H1 (cell line): ENCODE measurements at regions not wholly inside any gene's neighbourhood (a gene's known extent, or its start where the extent isn't known, plus 50 kb on each side); places are given as distances from the start of the nearest gene placed in this dataset.

Experiments
- BCL11A ChIP-seq, 2 experiments: IDR thresholded peaks; one replicate each; pipeline ENCODE4 v1.6.1; 2011; ENCODE audit warnings: low read depth in 2 of 2, low read length in 2 of 2, mild to moderate bottlenecking in 2 of 2
- CBX5 ChIP-seq: fragments of 300-800, 300-1000 bp; sonication (generic); IDR thresholded peaks from 2 replicates; pipeline ENCODE4 v1.7.1; 2016; ENCODE audit warnings: antibody characterized with exemption, low read length, low read depth
- CHD2 ChIP-seq: IDR thresholded peaks from 2 replicates; pipeline ENCODE4 v1.6.1; 2012; ENCODE audit warnings: low read length, improper control_type of control experiment
- CHD7 ChIP-seq: fragments of 300-600 bp; sonication (generic); IDR thresholded peaks from 2 replicates; pipeline ENCODE4 v1.7.1; 2012; ENCODE audit warnings: low read length, moderate library complexity, mild to moderate bottlenecking, inconsistent platforms; ENCODE audit not compliant: insufficient replicate concordance
- HDAC6 ChIP-seq: IDR thresholded peaks from one replicate; pipeline ENCODE4 v1.7.1; 2012; ENCODE audit warnings: low read depth, mild to moderate bottlenecking, inconsistent platforms, low read length, moderate library complexity
- KDM5A ChIP-seq: fragments of 200-600 bp; IDR thresholded peaks from 2 replicates; pipeline ENCODE4 v1.7.1; 2012; ENCODE audit warnings: mild to moderate bottlenecking, low read length, inconsistent platforms, mixed read lengths
- RNF2 ChIP-seq: fragments of 200-900, 300-1000 bp; sonication (generic); IDR thresholded peaks from 2 replicates; pipeline ENCODE4 v1.7.1; 2016; ENCODE audit warnings: borderline replicate concordance, low read depth, mild to moderate bottlenecking, antibody characterized with exemption, low read length; ENCODE audit not compliant: poor library complexity, severe bottlenecking; ENCODE audit errors: missing control alignments

DNA sequence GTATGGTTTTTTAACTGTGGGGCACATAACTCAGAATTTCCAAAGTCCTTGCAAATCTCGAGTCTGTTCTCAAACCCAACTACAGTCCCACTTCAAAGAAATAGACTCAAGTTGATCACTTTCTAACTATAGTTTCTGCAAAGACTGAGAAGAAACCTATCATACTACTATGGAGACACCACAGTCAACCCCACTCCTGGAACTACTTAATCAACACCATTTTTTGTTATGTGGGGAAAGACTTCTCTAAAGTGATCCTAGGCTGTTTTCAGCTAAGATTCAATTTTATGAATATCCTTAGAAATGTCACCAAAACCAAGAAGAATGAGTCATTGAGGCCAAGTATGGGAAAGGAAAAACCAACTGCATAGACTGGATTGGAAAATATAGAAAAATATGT is 198.8 kb downstream of the WDR11 start (continued):
- TF ChIP-seq CHD7 (no peak), HDAC6 (no peak), KDM5A (no peak), RNF2 (no peak), CHD2 (no peak), CBX5 (no peak), BCL11A (IDR thresholded peaks at IDR 0.05; ENCODE audit: low read depth in 2 of 2, low read length in 2 of 2) (no peak)
